Spleen (tissue), 7 donors: ENCODE measurements at regions not wholly inside any gene's neighbourhood (a gene's known extent, or its start where the extent isn't known, plus 50 kb on each side); places are given as distances from the start of the nearest gene placed in this dataset.

Experiments used
- CTCF ChIP-seq, 11 experiments: fragments of 200-600 bp in 7 of 11; fragments of 450-650 bp in 4 of 11; sonication (generic) in 4 of 11; IDR thresholded peaks in 8 of 11; conservative IDR thresholded peaks in 3 of 11; 1 replicate in 7 of 11; 2 replicates in 4 of 11; pipeline versions ENCODE4 v1.4.0 to v1.8.0; 2016 to 2021; ENCODE audit warnings: antibody characterized with exemption in 11 of 11, inconsistent platforms in 4 of 11, mild to moderate bottlenecking in 1 of 11
- POLR2A ChIP-seq, 3 donors: fragments of 450-650 bp; IDR thresholded peaks; one replicate each; pipeline ENCODE4 v1.5.1; 2017; ENCODE audit warnings: antibody characterized with exemption in 3 of 3, mild to moderate bottlenecking in 1 of 3
- POLR2AphosphoS5 ChIP-seq, 3 donors: sonication (generic); formaldehyde crosslinking; IDR thresholded peaks; one replicate each; pipeline ENCODE4 v1.5.1; 2017; ENCODE audit warnings: antibody characterized with exemption in 3 of 3
- donor health status: DM: no; HTN: no; CAD: no; lungs with moderate emphysema.
- donor health status: DM: no; HTN: no; CAD: no.
- donor health status: DM: no; HTN: no; CAD: no.

GRCh38 chr10:23886355-23886754 is 322.6 kb upstream of the KIAA1217 start:
- TF ChIP-seq CTCF (IDR thresholded peaks at IDR 0.05 in 8 of 11, conservative IDR thresholded peaks at IDR 0.05 in 3 of 11), result no peak
- no peak for TF ChIP-seq POLR2A (IDR thresholded peaks at IDR 0.05)
- no peak for TF ChIP-seq POLR2AphosphoS5 (IDR thresholded peaks at IDR 0.05)
